ENCODE measurements at regions not wholly inside any gene's neighbourhood (a gene's known extent, or its start where the extent isn't known, plus 50 kb on each side); places are given as distances from the start of the nearest gene placed in this dataset.
"Not testable (repeated sequence)": the region's sequence is repeated elsewhere in the genome, so short reads cannot be mapped to it uniquely, and the experiment has no call there.

- peaks cover 0 to 26% (median 7%) of the 10 kb centered on the region in 8 donors for H3K9me3 ChIP-seq
- H3K4me3 ChIP-seq = no peak overlapping the region
- WGBS, 5 donors = 81 to 94% (median 87%) methylated on average over 1 of the region's 1 CpG
- no peak for DNase-seq
- no peaks in the 10 kb centered on the region for H3K27me3 ChIP-seq (replicated peaks in 1 of 7)
- TF ChIP-seq POLR2A (IDR thresholded peaks at IDR 0.05) (no peak), CTCF (IDR thresholded peaks at IDR 0.05 in 8 of 11, conservative IDR thresholded peaks at IDR 0.05 in 3 of 11) (no peak), POLR2AphosphoS5 (IDR thresholded peaks at IDR 0.05) (no peak)
- no peak overlapping the region for H3K27ac ChIP-seq
- H3K4me1 ChIP-seq = no peaks in the 10 kb centered on the region
- H3K36me3 ChIP-seq = no peaks in the 10 kb centered on the region
- intact Hi-C loops (cut with DNase I; ENCODE audit: low total_unique reads) = no loop called here
Measured at GRCh38 chr6:153484056-153484455, 353.0 kb upstream of the RGS17 start.

- Histone ChIP-seq H3K27me3 (replicated peaks in 1 of 7) (no peaks in the 10 kb centered on the region), H3K4me1 (no peaks in the 10 kb centered on the region), H3K4me3 (no peak overlapping the region), H3K36me3 (no peaks in the 10 kb centered on the region), H3K27ac (no peak overlapping the region), H3K9me3 (no peaks in the 10 kb centered on the region)
- 66 to 83% (median 81%) methylated on average over 6 of the region's 6 CpGs for WGBS, 5 donors
- intact Hi-C loops (cut with DNase I; ENCODE audit: low total_unique reads) = no loop called here
- DNase-seq = no peak
- TF ChIP-seq POLR2AphosphoS5 (IDR thresholded peaks at IDR 0.05) = no peak
- no peak for TF ChIP-seq POLR2A (IDR thresholded peaks at IDR 0.05)
- no peak for TF ChIP-seq CTCF (IDR thresholded peaks at IDR 0.05 in 8 of 11, conservative IDR thresholded peaks at IDR 0.05 in 3 of 11)
Measured at GRCh38 chr6:153476243-153476642, 345.2 kb upstream of the RGS17 start.

GRCh38 chr6:153465050-153465449 lies 334.0 kb upstream of the RGS17 start:
- no peak for DNase-seq
- H3K9me3 ChIP-seq = peaks cover 0 to 20% (median 4%) of the 10 kb centered on the region in 8 donors
- TF ChIP-seq POLR2AphosphoS5 (IDR thresholded peaks at IDR 0.05) (no peak), CTCF (IDR thresholded peaks at IDR 0.05 in 8 of 11, conservative IDR thresholded peaks at IDR 0.05 in 3 of 11) (no peak), POLR2A (IDR thresholded peaks at IDR 0.05) (no peak)
- no peak overlapping the region for H3K27ac ChIP-seq
- intact Hi-C loops (cut with DNase I; ENCODE audit: low total_unique reads) = no loop called here
- H3K4me3 ChIP-seq = no peak overlapping the region
- 78 to 88% (median 83%) methylated on average over 2 of the region's 2 CpGs for WGBS, 5 donors
- H3K4me1 ChIP-seq = no peaks in the 10 kb centered on the region
- no peaks in the 10 kb centered on the region for H3K36me3 ChIP-seq
- no peaks in the 10 kb centered on the region for H3K27me3 ChIP-seq (replicated peaks in 1 of 7)

GRCh38 chr6:153449279-153449678 lies 318.2 kb upstream of the RGS17 start:
- H3K4me3 ChIP-seq = no peak overlapping the region

GRCh38 chr6:153442749-153443148 lies 311.7 kb upstream of the RGS17 start:
- DNase-seq; H3K36me3 ChIP-seq; H3K4me3 ChIP-seq; H3K27me3 ChIP-seq (replicated peaks in 1 of 7); intact Hi-C loops (cut with DNase I; ENCODE audit: low total_unique reads); H3K4me1 ChIP-seq; H3K27ac ChIP-seq: not testable (repeated sequence)
- 67 to 84% (median 76%) methylated on average over 2 of the region's 2 CpGs for WGBS, 5 donors
- H3K9me3 ChIP-seq = peaks cover 0 to 20% (median 11%) of the 10 kb centered on the region in 8 donors

More at GRCh38 chr6:153449279-153449678, 318.2 kb upstream of the RGS17 start:
- no peaks in the 10 kb centered on the region for H3K4me1 ChIP-seq
- no peak overlapping the region for H3K27ac ChIP-seq
- peaks cover 0 to 31% (median 6%) of the 10 kb centered on the region in 8 donors for H3K9me3 ChIP-seq
- DNase-seq = no peak
- H3K27me3 ChIP-seq (replicated peaks in 1 of 7) = no peaks in the 10 kb centered on the region
- TF ChIP-seq CTCF (IDR thresholded peaks at IDR 0.05 in 8 of 11, conservative IDR thresholded peaks at IDR 0.05 in 3 of 11) = no peak
- no peak for TF ChIP-seq POLR2A (IDR thresholded peaks at IDR 0.05)
- no peak for TF ChIP-seq POLR2AphosphoS5 (IDR thresholded peaks at IDR 0.05)
- no peaks in the 10 kb centered on the region for H3K36me3 ChIP-seq
- intact Hi-C loops (cut with DNase I; ENCODE audit: low total_unique reads) = no loop called here
